GM13976 (cell line): ENCODE measurements at regions not wholly inside any gene's neighbourhood (a gene's known extent, or its start where the extent isn't known, plus 50 kb on each side); places are given as distances from the start of the nearest gene placed in this dataset.

ENCODE experiments used
- DNase-seq: peaks from one replicate; pipeline ENCODE4 v3.0.0; 2012; ENCODE audit warnings: low spot score
- in situ Hi-C: fragments of 300-500 bp; cut with MboI; formaldehyde crosslinking; loops from one replicate; pipeline ENCODE4 v1.12.0; 2022; ENCODE audit warnings: low sequenced_read_pairs, mixed read lengths, inconsistent platforms; ENCODE audit not compliant: unreplicated experiment
- TF ChIP-seq, protein P1 (sequence below): IDR thresholded peaks from 2 replicates; pipeline ENCODE4 v1.5.1; 2012; ENCODE audit warnings: borderline replicate concordance, mild to moderate bottlenecking; ENCODE audit not compliant: insufficient read depth; ENCODE audit errors: extremely low read depth, missing control alignments, control extremely low read depth

DNA sequence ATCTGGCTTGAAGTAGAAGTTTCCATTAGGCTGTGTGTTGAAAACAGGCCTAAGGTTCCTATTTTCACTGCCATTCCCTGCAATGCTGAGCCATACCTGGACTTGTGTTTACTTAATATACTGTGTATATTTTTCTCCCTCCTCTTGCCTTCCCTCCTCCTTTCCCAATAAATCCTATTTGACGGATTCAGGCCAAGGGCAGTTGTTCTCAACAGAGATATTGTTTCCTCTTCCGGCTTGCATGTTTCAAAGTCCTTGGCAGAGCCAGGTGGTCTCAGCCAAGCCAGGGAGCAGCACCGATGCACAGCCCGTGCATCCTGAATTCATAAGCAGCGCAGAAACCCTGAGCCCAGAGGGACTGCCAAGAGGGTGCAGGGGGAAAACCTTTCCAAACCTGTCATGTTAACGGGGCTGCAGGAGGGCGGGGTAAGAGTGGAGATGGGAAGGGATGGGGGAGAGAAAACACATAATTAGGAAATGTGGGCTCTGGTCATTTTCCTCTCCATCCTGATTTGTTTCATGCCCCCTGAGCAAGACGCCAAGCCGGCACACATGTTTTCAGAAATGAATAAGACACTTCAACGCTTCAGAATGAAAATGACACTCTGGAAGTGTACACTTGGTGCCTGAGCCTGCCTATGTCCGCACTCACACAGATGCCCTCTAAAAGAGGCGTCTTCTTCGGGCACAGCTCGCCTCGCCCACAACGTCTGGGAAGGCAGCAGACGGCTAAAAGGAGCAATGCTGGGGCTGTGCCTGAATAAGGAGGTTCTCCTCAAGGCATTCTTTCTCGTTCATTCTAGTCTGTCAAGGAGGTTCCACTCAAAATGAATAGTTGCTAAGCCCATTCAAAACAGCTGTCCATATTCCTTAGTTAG, 149.3 kb upstream of the UBL3 start:
- in situ Hi-C loops: no loop called here
- DNase-seq: no peak
- TF ChIP-seq, protein P1, sequence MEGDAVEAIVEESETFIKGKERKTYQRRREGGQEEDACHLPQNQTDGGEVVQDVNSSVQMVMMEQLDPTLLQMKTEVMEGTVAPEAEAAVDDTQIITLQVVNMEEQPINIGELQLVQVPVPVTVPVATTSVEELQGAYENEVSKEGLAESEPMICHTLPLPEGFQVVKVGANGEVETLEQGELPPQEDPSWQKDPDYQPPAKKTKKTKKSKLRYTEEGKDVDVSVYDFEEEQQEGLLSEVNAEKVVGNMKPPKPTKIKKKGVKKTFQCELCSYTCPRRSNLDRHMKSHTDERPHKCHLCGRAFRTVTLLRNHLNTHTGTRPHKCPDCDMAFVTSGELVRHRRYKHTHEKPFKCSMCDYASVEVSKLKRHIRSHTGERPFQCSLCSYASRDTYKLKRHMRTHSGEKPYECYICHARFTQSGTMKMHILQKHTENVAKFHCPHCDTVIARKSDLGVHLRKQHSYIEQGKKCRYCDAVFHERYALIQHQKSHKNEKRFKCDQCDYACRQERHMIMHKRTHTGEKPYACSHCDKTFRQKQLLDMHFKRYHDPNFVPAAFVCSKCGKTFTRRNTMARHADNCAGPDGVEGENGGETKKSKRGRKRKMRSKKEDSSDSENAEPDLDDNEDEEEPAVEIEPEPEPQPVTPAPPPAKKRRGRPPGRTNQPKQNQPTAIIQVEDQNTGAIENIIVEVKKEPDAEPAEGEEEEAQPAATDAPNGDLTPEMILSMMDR: no peak

DNA sequence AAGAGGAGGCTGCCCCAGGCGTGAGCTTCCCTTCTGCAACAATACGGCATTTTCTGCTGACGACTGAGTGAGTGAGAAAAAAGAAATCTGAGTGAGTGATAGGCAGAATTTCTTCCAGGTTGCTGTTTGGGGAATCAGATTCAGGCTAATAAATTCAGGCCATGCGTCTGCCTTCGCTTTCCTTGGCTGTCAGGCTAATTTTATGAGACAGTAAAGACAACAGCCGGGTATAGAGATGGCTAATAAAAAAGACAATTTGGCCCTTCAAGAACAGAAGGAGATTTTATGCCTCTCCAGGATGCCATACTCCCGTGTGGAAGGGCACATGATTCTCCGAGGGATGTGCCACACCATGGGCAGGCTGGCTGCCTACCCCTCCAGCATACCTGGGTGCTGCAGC, 145.9 kb upstream of the UBL3 start:
- TF ChIP-seq, protein P1: no peak
- no peak for DNase-seq
- in situ Hi-C loops: no loop called here

DNA sequence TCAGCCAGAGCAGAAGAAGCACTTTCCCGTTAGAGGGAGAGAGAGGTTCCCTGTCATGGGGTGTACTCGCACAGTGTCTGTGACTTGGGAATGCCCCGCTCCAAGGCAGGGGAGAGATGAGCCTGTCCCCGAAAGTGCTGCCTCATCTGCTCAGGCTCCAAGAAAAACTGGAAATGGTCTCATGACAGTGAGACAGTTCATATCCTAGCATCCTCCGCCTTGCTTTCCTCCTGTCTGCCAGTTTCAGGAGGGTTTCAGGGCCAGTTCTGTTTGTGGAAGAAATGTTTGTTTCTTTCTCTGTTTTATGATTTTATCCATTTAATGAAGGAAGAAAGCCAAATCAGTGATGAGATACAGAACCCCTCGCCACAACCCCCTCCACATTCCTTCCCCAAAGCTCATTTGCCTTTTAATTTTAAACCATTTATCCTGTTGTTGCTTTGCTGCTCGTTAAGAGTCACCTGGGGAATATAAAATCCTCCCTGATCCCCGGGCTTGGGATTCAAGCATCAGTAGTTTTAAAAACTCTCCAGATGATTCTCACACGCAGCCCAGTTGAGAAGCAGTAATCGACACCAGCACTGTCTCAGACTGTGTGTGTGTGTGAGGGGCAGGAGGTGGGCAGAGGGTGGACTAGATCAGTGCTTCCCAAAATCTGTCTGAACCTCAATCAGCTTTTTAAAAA, 144.6 kb upstream of the UBL3 start:
- DNase-seq: no peak
- in situ Hi-C loops: no loop called here
- TF ChIP-seq, protein P1: no peak

DNA sequence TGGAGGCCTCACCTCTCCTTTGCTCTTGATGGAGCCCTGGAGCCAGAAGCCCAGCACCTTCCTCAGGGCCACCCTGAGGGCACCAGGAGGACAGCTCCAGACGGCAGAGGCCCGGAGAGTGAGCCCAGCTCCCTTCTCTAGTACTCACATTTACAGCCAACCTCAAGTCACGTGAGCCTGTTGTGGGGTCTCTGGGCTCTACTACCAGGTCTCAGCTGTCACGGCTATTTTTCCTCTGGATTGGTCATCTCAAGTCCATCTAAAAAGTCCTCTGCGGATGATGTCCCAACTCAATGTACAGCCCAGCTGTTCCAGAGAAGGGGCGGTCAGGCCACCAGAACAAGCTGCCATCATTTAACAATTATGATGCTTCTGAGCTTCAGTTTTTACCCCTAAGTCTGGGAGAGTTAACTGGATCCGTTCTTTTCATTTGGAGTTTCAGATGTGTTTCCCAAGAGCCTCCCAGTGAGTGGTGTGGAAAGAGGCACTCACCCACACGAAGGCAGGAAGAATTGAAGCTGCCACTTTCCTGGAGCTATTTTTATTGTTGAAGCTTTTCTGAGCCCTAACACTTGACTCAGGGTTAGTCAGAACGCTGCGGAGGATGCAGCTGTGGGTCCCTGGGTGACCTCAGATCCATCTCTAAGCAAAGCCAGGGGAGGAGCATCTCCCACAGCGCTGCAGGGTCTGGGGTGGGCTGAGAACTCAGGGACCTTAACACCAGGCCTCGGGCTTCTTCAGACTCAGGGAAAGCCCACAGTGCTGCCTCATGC, 143.5 kb upstream of the UBL3 start:
- in situ Hi-C loops: no loop called here
- no peak for DNase-seq
- TF ChIP-seq, protein P1: no peak

DNA sequence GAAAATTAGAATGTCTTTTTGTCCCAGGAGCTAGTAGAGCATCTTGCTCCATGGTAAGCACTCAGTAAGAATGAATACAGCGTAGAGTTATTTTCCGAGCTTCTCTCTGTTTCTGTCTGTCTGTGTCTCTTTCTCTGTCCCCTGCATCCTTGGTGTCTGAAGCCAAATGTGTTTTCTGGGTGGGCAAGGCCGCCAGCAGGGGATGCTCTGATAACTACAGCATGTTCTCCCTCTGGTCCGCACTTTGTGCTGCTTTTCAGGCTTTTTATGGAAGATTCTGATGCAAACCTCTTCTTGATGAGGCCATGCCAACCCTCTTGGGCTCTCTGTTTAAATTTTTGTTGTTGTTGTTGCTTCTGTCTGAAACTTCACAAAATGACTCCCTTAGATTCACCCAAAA, 142.8 kb upstream of the UBL3 start:
- in situ Hi-C loops: no loop called here
- no peak for DNase-seq
- TF ChIP-seq, protein P1: no peak

DNA sequence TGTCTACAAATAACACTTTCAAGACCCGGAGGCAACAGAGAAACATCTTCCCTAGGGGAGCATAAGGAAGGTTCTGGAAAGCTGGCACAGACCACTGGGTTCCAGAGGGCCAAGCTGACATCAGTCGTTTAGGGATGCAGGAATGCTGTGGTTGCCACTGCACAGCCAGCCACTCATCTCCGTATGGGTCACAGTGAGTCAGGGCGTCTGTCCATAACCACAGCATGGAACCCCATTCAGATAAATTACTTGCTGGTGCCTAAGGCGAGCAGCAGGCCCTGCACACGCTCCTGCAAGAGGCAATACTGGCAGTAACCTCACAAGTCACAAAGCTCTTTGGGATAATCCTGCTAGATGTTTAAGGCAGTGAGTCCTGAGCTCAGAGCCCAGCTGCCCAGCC, 140.9 kb upstream of the UBL3 start:
- no peak for DNase-seq
- TF ChIP-seq, protein P1: no peak
- in situ Hi-C loops: no loop called here
